Hypothalamus (tissue), 51 donors: ENCODE measurements at regions not wholly inside any gene's neighbourhood (a gene's known extent, or its start where the extent isn't known, plus 50 kb on each side); places are given as distances from the start of the nearest gene placed in this dataset.

Experiments
- DNase-seq, 51 donors: peaks; one replicate each; lab custom pipeline; 2025; lab: John Stamatoyannopoulos, UW

GRCh38 chr7:9186730-9187129 is 753.3 kb downstream of the NXPH1 start:
- no peak for DNase-seq

GRCh38 chr7:9189703-9190102 is 756.3 kb downstream of the NXPH1 start:
- no peak for DNase-seq

GRCh38 chr7:9192969-9193368 is 759.6 kb downstream of the NXPH1 start:
- DNase-seq: no peak

- no peak for DNase-seq
Observed at GRCh38 chr7:9200626-9201025, 767.2 kb downstream of the NXPH1 start.

- DNase-seq: no peak
Observed at GRCh38 chr7:9201928-9202327, 768.5 kb downstream of the NXPH1 start.

GRCh38 chr7:9204571-9204970 is 771.2 kb downstream of the NXPH1 start:
- no peak for DNase-seq

- DNase-seq: no peak
Observed at GRCh38 chr7:9210114-9210513, 776.7 kb downstream of the NXPH1 start.

GRCh38 chr7:9217204-9217603 is 783.8 kb downstream of the NXPH1 start:
- DNase-seq: no peak

- no peak for DNase-seq
Observed at GRCh38 chr7:9226500-9226899, 793.1 kb downstream of the NXPH1 start.

GRCh38 chr7:9231630-9232121 is 798.3 kb downstream of the NXPH1 start:
- DNase-seq: peak in 2 of 51 donors; percentile 3 to 12

GRCh38 chr7:9240001-9240400 is 806.6 kb downstream of the NXPH1 start:
- DNase-seq: no peak

- DNase-seq: no peak
Observed at GRCh38 chr7:9241826-9242225, 808.4 kb downstream of the NXPH1 start.

- DNase-seq: no peak
Observed at GRCh38 chr7:9242636-9243035, 809.2 kb downstream of the NXPH1 start.

GRCh38 chr7:9250876-9251275 is 817.5 kb downstream of the NXPH1 start:
- no peak for DNase-seq

GRCh38 chr7:9264395-9264794 is 831.0 kb downstream of the NXPH1 start:
- no peak for DNase-seq

GRCh38 chr7:9280088-9280487 is 846.7 kb downstream of the NXPH1 start:
- no peak for DNase-seq

- DNase-seq: no peak
Observed at GRCh38 chr7:9283246-9283645, 849.8 kb downstream of the NXPH1 start.

- no peak for DNase-seq
Observed at GRCh38 chr7:9302436-9302835, 869.0 kb downstream of the NXPH1 start.

GRCh38 chr7:9307131-9307530 is 873.7 kb downstream of the NXPH1 start:
- DNase-seq: no peak

GRCh38 chr7:9324513-9324912 is 891.1 kb downstream of the NXPH1 start:
- no peak for DNase-seq

GRCh38 chr7:9328296-9328695 is 894.9 kb downstream of the NXPH1 start:
- DNase-seq: no peak

- no peak for DNase-seq
Observed at GRCh38 chr7:9349625-9350024, 916.2 kb downstream of the NXPH1 start.

- no peak for DNase-seq
Observed at GRCh38 chr7:9391221-9391620, 957.8 kb downstream of the NXPH1 start.

GRCh38 chr7:9391984-9392383 is 958.6 kb downstream of the NXPH1 start:
- DNase-seq: no peak
